Testis (tissue), 2 donors: ENCODE measurements at regions not wholly inside any gene's neighbourhood (a gene's known extent, or its start where the extent isn't known, plus 50 kb on each side); places are given as distances from the start of the nearest gene placed in this dataset.

Source experiments
- POLR2A ChIP-seq: fragments of 450-650 bp; IDR thresholded peaks from one replicate; pipeline ENCODE4 v1.6.1; 2017; ENCODE audit warnings: antibody characterized with exemption, mild to moderate bottlenecking, moderate library complexity
- TF ChIP-seq, protein P1 (sequence below), 3 experiments: fragments of 450-650 bp in 2 of 3; fragments of 200-600 bp in 1 of 3; sonication (generic) in 1 of 3; IDR thresholded peaks; one replicate each; pipeline ENCODE4 v1.5.1; 2016 to 2019; ENCODE audit warnings: antibody characterized with exemption in 3 of 3, mild to moderate bottlenecking in 2 of 3, moderate library complexity in 1 of 3

DNA sequence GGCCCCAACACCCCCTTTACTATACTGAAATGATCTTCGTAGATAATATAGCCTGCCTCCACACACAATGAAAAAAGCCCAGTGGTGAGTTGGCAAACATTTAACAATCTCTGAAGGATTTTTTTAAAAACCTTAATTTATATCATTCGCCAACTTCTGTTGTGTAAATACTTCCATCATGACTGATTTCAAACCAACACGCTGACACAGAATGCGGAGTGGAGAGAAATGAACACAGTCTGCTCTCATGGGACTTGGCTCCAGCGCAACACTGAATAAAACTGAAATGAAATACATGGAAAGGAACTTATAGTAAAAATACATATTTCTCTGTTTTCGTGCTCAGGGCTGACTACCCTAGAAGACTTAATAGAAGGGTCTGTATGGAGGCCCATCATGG lies 61.3 kb upstream of the WNT11 start:
- no peak for TF ChIP-seq POLR2A
- TF ChIP-seq, protein P1, sequence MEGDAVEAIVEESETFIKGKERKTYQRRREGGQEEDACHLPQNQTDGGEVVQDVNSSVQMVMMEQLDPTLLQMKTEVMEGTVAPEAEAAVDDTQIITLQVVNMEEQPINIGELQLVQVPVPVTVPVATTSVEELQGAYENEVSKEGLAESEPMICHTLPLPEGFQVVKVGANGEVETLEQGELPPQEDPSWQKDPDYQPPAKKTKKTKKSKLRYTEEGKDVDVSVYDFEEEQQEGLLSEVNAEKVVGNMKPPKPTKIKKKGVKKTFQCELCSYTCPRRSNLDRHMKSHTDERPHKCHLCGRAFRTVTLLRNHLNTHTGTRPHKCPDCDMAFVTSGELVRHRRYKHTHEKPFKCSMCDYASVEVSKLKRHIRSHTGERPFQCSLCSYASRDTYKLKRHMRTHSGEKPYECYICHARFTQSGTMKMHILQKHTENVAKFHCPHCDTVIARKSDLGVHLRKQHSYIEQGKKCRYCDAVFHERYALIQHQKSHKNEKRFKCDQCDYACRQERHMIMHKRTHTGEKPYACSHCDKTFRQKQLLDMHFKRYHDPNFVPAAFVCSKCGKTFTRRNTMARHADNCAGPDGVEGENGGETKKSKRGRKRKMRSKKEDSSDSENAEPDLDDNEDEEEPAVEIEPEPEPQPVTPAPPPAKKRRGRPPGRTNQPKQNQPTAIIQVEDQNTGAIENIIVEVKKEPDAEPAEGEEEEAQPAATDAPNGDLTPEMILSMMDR (IDR thresholded peaks at IDR 0.05) = no peak
